ENCODE measurements at regions not wholly inside any gene's neighbourhood (a gene's known extent, or its start where the extent isn't known, plus 50 kb on each side); places are given as distances from the start of the nearest gene placed in this dataset.

- no peak overlapping the region for H3K27ac ChIP-seq (ENCODE audit: low read depth, low read length)
- no peaks in the 10 kb centered on the region for H3K27me3 ChIP-seq (ENCODE audit: control insufficient read depth in 3 of 3, insufficient read depth in 3 of 3, low read length in 3 of 3)
- H3K36me3 ChIP-seq (ENCODE audit: control insufficient read depth in 3 of 3, insufficient read depth in 3 of 3, low read length in 3 of 3): no peaks in the 10 kb centered on the region
- no peaks in the 10 kb centered on the region for H3K9me3 ChIP-seq (ENCODE audit: control insufficient read depth in 3 of 3, low read length in 3 of 3)
- H3K4me3 ChIP-seq (ENCODE audit: low read length in 3 of 3): no peak overlapping the region
- no peaks in the 10 kb centered on the region for H3K4me1 ChIP-seq (ENCODE audit: control insufficient read depth in 3 of 3, insufficient read depth in 3 of 3, low read length in 3 of 3)
- no peak overlapping the region for H3K9ac ChIP-seq (ENCODE audit: low read depth in 1 of 3, low read length in 3 of 3)
These were observed 151.1 kb upstream of the COX10 start for GRCh38 chr17:13918247-13918646.

GRCh38 chr17:13919818-13920217 is 149.5 kb upstream of the COX10 start:
- Histone ChIP-seq H3K9me3 (ENCODE audit: control insufficient read depth in 3 of 3, low read length in 3 of 3) (no peaks in the 10 kb centered on the region), H3K4me3 (ENCODE audit: low read length in 3 of 3) (no peak overlapping the region), H3K4me1 (ENCODE audit: control insufficient read depth in 3 of 3, insufficient read depth in 3 of 3, low read length in 3 of 3) (no peaks in the 10 kb centered on the region), H3K9ac (ENCODE audit: low read depth in 1 of 3, low read length in 3 of 3) (no peak overlapping the region), H3K27me3 (ENCODE audit: control insufficient read depth in 3 of 3, insufficient read depth in 3 of 3, low read length in 3 of 3) (no peaks in the 10 kb centered on the region), H3K36me3 (ENCODE audit: control insufficient read depth in 3 of 3, insufficient read depth in 3 of 3, low read length in 3 of 3) (no peaks in the 10 kb centered on the region), H3K27ac (ENCODE audit: low read depth, low read length) (no peak overlapping the region)

- H3K36me3 ChIP-seq (ENCODE audit: control insufficient read depth in 3 of 3, insufficient read depth in 3 of 3, low read length in 3 of 3): no peaks in the 10 kb centered on the region
- no peaks in the 10 kb centered on the region for H3K9me3 ChIP-seq (ENCODE audit: control insufficient read depth in 3 of 3, low read length in 3 of 3)
- H3K27ac ChIP-seq (ENCODE audit: low read depth, low read length): no peak overlapping the region
- no peak overlapping the region for H3K9ac ChIP-seq (ENCODE audit: low read depth in 1 of 3, low read length in 3 of 3)
- H3K4me1 ChIP-seq (ENCODE audit: control insufficient read depth in 3 of 3, insufficient read depth in 3 of 3, low read length in 3 of 3): no peaks in the 10 kb centered on the region
- no peaks in the 10 kb centered on the region for H3K27me3 ChIP-seq (ENCODE audit: control insufficient read depth in 3 of 3, insufficient read depth in 3 of 3, low read length in 3 of 3)
- H3K4me3 ChIP-seq (ENCODE audit: low read length in 3 of 3): no peak overlapping the region
These were observed 148.9 kb upstream of the COX10 start for GRCh38 chr17:13920413-13920812.

GRCh38 chr17:13921841-13922776 is 147.2 kb upstream of the COX10 start:
- H3K9me3 ChIP-seq (ENCODE audit: control insufficient read depth in 3 of 3, low read length in 3 of 3): no peaks in the 10 kb centered on the region
- no peak overlapping the region for H3K4me3 ChIP-seq (ENCODE audit: low read length in 3 of 3)
- no peaks in the 10 kb centered on the region for H3K36me3 ChIP-seq (ENCODE audit: control insufficient read depth in 3 of 3, insufficient read depth in 3 of 3, low read length in 3 of 3)

GRCh38 chr17:13922885-13923284 is 146.4 kb upstream of the COX10 start:
- no peak overlapping the region for H3K27ac ChIP-seq (ENCODE audit: low read depth, low read length)
- no peaks in the 10 kb centered on the region for H3K36me3 ChIP-seq (ENCODE audit: control insufficient read depth in 3 of 3, insufficient read depth in 3 of 3, low read length in 3 of 3)
- no peaks in the 10 kb centered on the region for H3K27me3 ChIP-seq (ENCODE audit: control insufficient read depth in 3 of 3, insufficient read depth in 3 of 3, low read length in 3 of 3)
- no peak overlapping the region for H3K9ac ChIP-seq (ENCODE audit: low read depth in 1 of 3, low read length in 3 of 3)
- no peaks in the 10 kb centered on the region for H3K9me3 ChIP-seq (ENCODE audit: control insufficient read depth in 3 of 3, low read length in 3 of 3)
- no peaks in the 10 kb centered on the region for H3K4me1 ChIP-seq (ENCODE audit: control insufficient read depth in 3 of 3, insufficient read depth in 3 of 3, low read length in 3 of 3)
- H3K4me3 ChIP-seq (ENCODE audit: low read length in 3 of 3): no peak overlapping the region

More at GRCh38 chr17:13921841-13922776, 147.2 kb upstream of the COX10 start:
- no peak overlapping the region for H3K27ac ChIP-seq (ENCODE audit: low read depth, low read length)
- no peaks in the 10 kb centered on the region for H3K4me1 ChIP-seq (ENCODE audit: control insufficient read depth in 3 of 3, insufficient read depth in 3 of 3, low read length in 3 of 3)
- H3K27me3 ChIP-seq (ENCODE audit: control insufficient read depth in 3 of 3, insufficient read depth in 3 of 3, low read length in 3 of 3): no peaks in the 10 kb centered on the region
- H3K9ac ChIP-seq (ENCODE audit: low read depth in 1 of 3, low read length in 3 of 3): no peak overlapping the region

- H3K4me1 ChIP-seq (ENCODE audit: control insufficient read depth in 3 of 3, insufficient read depth in 3 of 3, low read length in 3 of 3): no peaks in the 10 kb centered on the region
- H3K27ac ChIP-seq (ENCODE audit: low read depth, low read length): no peak overlapping the region
- no peak overlapping the region for H3K9ac ChIP-seq (ENCODE audit: low read depth in 1 of 3, low read length in 3 of 3)
- H3K9me3 ChIP-seq (ENCODE audit: control insufficient read depth in 3 of 3, low read length in 3 of 3): no peaks in the 10 kb centered on the region
- no peaks in the 10 kb centered on the region for H3K27me3 ChIP-seq (ENCODE audit: control insufficient read depth in 3 of 3, insufficient read depth in 3 of 3, low read length in 3 of 3)
- no peaks in the 10 kb centered on the region for H3K36me3 ChIP-seq (ENCODE audit: control insufficient read depth in 3 of 3, insufficient read depth in 3 of 3, low read length in 3 of 3)
- no peak overlapping the region for H3K4me3 ChIP-seq (ENCODE audit: low read length in 3 of 3)
These were observed 143.7 kb upstream of the COX10 start for GRCh38 chr17:13925579-13925978.

- Histone ChIP-seq H3K9ac (ENCODE audit: low read depth in 1 of 3, low read length in 3 of 3) (no peak overlapping the region), H3K9me3 (ENCODE audit: control insufficient read depth in 3 of 3, low read length in 3 of 3) (no peaks in the 10 kb centered on the region), H3K4me3 (ENCODE audit: low read length in 3 of 3) (peak overlapping the region in 1 of 3 donors; percentile 14), H3K36me3 (ENCODE audit: control insufficient read depth in 3 of 3, insufficient read depth in 3 of 3, low read length in 3 of 3) (no peaks in the 10 kb centered on the region), H3K27me3 (ENCODE audit: control insufficient read depth in 3 of 3, insufficient read depth in 3 of 3, low read length in 3 of 3) (no peaks in the 10 kb centered on the region), H3K27ac (ENCODE audit: low read depth, low read length) (peak overlapping the region; percentile 41), H3K4me1 (ENCODE audit: control insufficient read depth in 3 of 3, insufficient read depth in 3 of 3, low read length in 3 of 3) (peaks cover 0 to 3% (median 0%) of the 10 kb centered on the region in 3 donors)
These were observed 138.2 kb upstream of the COX10 start for GRCh38 chr17:13931111-13931526.

GRCh38 chr17:13931800-13932460 is 137.4 kb upstream of the COX10 start:
- Histone ChIP-seq H3K36me3 (ENCODE audit: control insufficient read depth in 3 of 3, insufficient read depth in 3 of 3, low read length in 3 of 3) (no peaks in the 10 kb centered on the region), H3K27me3 (ENCODE audit: control insufficient read depth in 3 of 3, insufficient read depth in 3 of 3, low read length in 3 of 3) (no peaks in the 10 kb centered on the region), H3K27ac (ENCODE audit: low read depth, low read length) (peak overlapping the region; percentile 41), H3K4me3 (ENCODE audit: low read length in 3 of 3) (no peak overlapping the region), H3K4me1 (ENCODE audit: control insufficient read depth in 3 of 3, insufficient read depth in 3 of 3, low read length in 3 of 3) (peaks cover 0 to 3% (median 0%) of the 10 kb centered on the region in 3 donors), H3K9me3 (ENCODE audit: control insufficient read depth in 3 of 3, low read length in 3 of 3) (no peaks in the 10 kb centered on the region), H3K9ac (ENCODE audit: low read depth in 1 of 3, low read length in 3 of 3) (no peak overlapping the region)

- no peaks in the 10 kb centered on the region for H3K27me3 ChIP-seq (ENCODE audit: control insufficient read depth in 3 of 3, insufficient read depth in 3 of 3, low read length in 3 of 3)
- no peak overlapping the region for H3K4me3 ChIP-seq (ENCODE audit: low read length in 3 of 3)
- no peaks in the 10 kb centered on the region for H3K36me3 ChIP-seq (ENCODE audit: control insufficient read depth in 3 of 3, insufficient read depth in 3 of 3, low read length in 3 of 3)
- no peak overlapping the region for H3K9ac ChIP-seq (ENCODE audit: low read depth in 1 of 3, low read length in 3 of 3)
- H3K9me3 ChIP-seq (ENCODE audit: control insufficient read depth in 3 of 3, low read length in 3 of 3): no peaks in the 10 kb centered on the region
- peaks cover 0 to 3% (median 0%) of the 10 kb centered on the region in 3 donors for H3K4me1 ChIP-seq (ENCODE audit: control insufficient read depth in 3 of 3, insufficient read depth in 3 of 3, low read length in 3 of 3)
- H3K27ac ChIP-seq (ENCODE audit: low read depth, low read length): no peak overlapping the region
These were observed 135.6 kb upstream of the COX10 start for GRCh38 chr17:13933441-13934276.
